Spleen (tissue), 11 donors: ENCODE measurements at regions not wholly inside any gene's neighbourhood (a gene's known extent, or its start where the extent isn't known, plus 50 kb on each side); places are given as distances from the start of the nearest gene placed in this dataset.

ENCODE experiments used
- DNase-seq: peaks from one replicate; pipeline ENCODE4 v3.0.0-alpha.2; 2020
- H3K27ac ChIP-seq, 8 donors: fragments of 200-600 bp; sonication (generic) in 7 of 8; 1 replicate in 4 of 8; 2 replicates in 4 of 8; pipeline versions ENCODE4 v1.5.0 to v1.8.0; 2016 to 2021; ENCODE audit warnings: inconsistent platforms in 4 of 8, mild to moderate bottlenecking in 4 of 8, moderate library complexity in 1 of 8
- H3K27me3 ChIP-seq, 7 donors: fragments of 200-600 bp; sonication (generic) in 6 of 7; replicated peaks in 1 of 7; 1 replicate in 4 of 7; 2 replicates in 3 of 7; pipeline versions ENCODE4 v1.5.0 to v1.8.0; 2016 to 2021; ENCODE audit warnings: inconsistent platforms in 3 of 7, mild to moderate bottlenecking in 1 of 7
- H3K36me3 ChIP-seq, 6 donors: fragments of 200-600 bp; sonication (generic) in 5 of 6; 1 replicate in 4 of 6; 2 replicates in 2 of 6; pipeline versions ENCODE4 v1.5.0 to v1.8.0; 2016 to 2021; ENCODE audit warnings: inconsistent platforms in 2 of 6
- H3K4me1 ChIP-seq, 6 donors: fragments of 200-600 bp; sonication (generic) in 5 of 6; 1 replicate in 3 of 6; 2 replicates in 3 of 6; pipeline versions ENCODE4 v1.5.0 to v1.8.0; 2016 to 2021; ENCODE audit warnings: inconsistent platforms in 3 of 6
- H3K4me3 ChIP-seq, 8 donors: fragments of 200-600 bp; sonication (generic) in 7 of 8; 1 replicate in 4 of 8; 2 replicates in 4 of 8; pipeline versions ENCODE4 v1.5.0 to v1.8.0; 2016 to 2021; ENCODE audit warnings: inconsistent platforms in 4 of 8, mild to moderate bottlenecking in 4 of 8, moderate library complexity in 2 of 8
- H3K9me3 ChIP-seq, 8 donors: fragments of 200-600 bp; sonication (generic) in 7 of 8; 1 replicate in 4 of 8; 2 replicates in 4 of 8; pipeline versions ENCODE4 v1.5.0 to v1.8.0; 2016 to 2021; ENCODE audit warnings: inconsistent platforms in 4 of 8
- POLR2A ChIP-seq, 3 donors: fragments of 450-650 bp; IDR thresholded peaks; one replicate each; pipeline ENCODE4 v1.5.1; 2017; ENCODE audit warnings: antibody characterized with exemption in 3 of 3, mild to moderate bottlenecking in 1 of 3
- POLR2AphosphoS5 ChIP-seq, 3 donors: sonication (generic); formaldehyde crosslinking; IDR thresholded peaks; one replicate each; pipeline ENCODE4 v1.5.1; 2017; ENCODE audit warnings: antibody characterized with exemption in 3 of 3
- WGBS, 5 donors: extraction: QIAGEN DNeasy Blood & Tissue Kit in 3 of 5; methylation state at CpG; one replicate each; pipeline versions ENCODE4 v1.1.5 to v1.1.7; 2013 to 2018; 5-methylcytosine and 5-hydroxymethylcytosine counted together
- intact Hi-C: fragments of 100-400 bp; cut with DNase I; formaldehyde crosslinking; loops from one replicate; pipeline ENCODE4 v1.15.0; 2023; ENCODE audit warnings: low total_unique reads
- TF ChIP-seq, protein P1 (sequence below), 11 experiments: fragments of 200-600 bp in 7 of 11; fragments of 450-650 bp in 4 of 11; sonication (generic) in 4 of 11; IDR thresholded peaks in 8 of 11; conservative IDR thresholded peaks in 3 of 11; 1 replicate in 7 of 11; 2 replicates in 4 of 11; pipeline versions ENCODE4 v1.4.0 to v1.8.0; 2016 to 2021; ENCODE audit warnings: antibody characterized with exemption in 11 of 11, inconsistent platforms in 4 of 11, mild to moderate bottlenecking in 1 of 11
- donor health status: healthy with polysubstance abuse.
- donor health status: DM: no; HTN: no; CAD: no; lungs with moderate emphysema.
- donor health status: DM: no; HTN: no; CAD: no.
- donor health status: Bipolar disorder and iron deficiency.
- donor health status: healthy.
- donor health status: DM: no; HTN: no; CAD: no.
- donor health status: DM: yes; HTN: yes; CAD: no.

DNA sequence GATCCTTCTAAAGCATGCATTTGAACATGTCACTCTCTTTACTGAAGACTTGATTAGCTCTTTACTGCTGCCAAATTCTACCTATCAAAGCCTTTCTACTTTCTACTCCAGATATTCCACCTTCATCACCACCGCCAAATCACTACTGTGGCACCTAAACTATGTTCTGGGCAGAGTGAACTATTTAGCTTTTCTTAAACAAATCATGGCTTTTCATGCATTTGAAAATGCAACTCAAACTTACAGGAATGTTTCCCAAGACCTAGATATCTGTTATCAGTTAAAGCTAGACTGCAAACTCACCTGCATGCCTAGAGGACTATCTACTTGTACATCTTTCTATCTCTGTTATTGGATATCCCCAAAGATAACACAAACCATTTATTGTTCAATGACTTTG lies 109.3 kb downstream of the MAFB start:
- WGBS, 5 donors, result 93 to 97% (median 96%) methylated on average over 1 of the region's 1 CpG

GRCh38 chr20:40578961-40579360 lies 110.1 kb downstream of the MAFB start:
- peaks cover 0 to 20% (median 7%) of the 10 kb centered on the region in 6 donors for H3K4me1 ChIP-seq
- intact Hi-C loops, result no loop called here
- WGBS, 5 donors, result 59 to 73% (median 68%) methylated on average over 4 of the region's 4 CpGs
- no peaks in the 10 kb centered on the region for H3K9me3 ChIP-seq
- TF ChIP-seq POLR2AphosphoS5 (IDR thresholded peaks at IDR 0.05) (no peak), POLR2A (IDR thresholded peaks at IDR 0.05) (no peak)
- TF ChIP-seq, protein P1, sequence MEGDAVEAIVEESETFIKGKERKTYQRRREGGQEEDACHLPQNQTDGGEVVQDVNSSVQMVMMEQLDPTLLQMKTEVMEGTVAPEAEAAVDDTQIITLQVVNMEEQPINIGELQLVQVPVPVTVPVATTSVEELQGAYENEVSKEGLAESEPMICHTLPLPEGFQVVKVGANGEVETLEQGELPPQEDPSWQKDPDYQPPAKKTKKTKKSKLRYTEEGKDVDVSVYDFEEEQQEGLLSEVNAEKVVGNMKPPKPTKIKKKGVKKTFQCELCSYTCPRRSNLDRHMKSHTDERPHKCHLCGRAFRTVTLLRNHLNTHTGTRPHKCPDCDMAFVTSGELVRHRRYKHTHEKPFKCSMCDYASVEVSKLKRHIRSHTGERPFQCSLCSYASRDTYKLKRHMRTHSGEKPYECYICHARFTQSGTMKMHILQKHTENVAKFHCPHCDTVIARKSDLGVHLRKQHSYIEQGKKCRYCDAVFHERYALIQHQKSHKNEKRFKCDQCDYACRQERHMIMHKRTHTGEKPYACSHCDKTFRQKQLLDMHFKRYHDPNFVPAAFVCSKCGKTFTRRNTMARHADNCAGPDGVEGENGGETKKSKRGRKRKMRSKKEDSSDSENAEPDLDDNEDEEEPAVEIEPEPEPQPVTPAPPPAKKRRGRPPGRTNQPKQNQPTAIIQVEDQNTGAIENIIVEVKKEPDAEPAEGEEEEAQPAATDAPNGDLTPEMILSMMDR (IDR thresholded peaks at IDR 0.05 in 8 of 11, conservative IDR thresholded peaks at IDR 0.05 in 3 of 11), result no peak
- no peak for DNase-seq
- H3K27ac ChIP-seq, result no peak overlapping the region
- H3K27me3 ChIP-seq, result no peaks in the 10 kb centered on the region
- H3K4me3 ChIP-seq, result no peak overlapping the region
- no peaks in the 10 kb centered on the region for H3K36me3 ChIP-seq

More for the DNA sequence above, 109.3 kb downstream of the MAFB start:
- TF ChIP-seq, protein P1 (IDR thresholded peaks at IDR 0.05 in 8 of 11, conservative IDR thresholded peaks at IDR 0.05 in 3 of 11), result no peak
- no peak for TF ChIP-seq POLR2AphosphoS5 (IDR thresholded peaks at IDR 0.05)
- TF ChIP-seq POLR2A (IDR thresholded peaks at IDR 0.05), result no peak
- intact Hi-C loops, result no loop called here
- Histone ChIP-seq H3K9me3 (no peaks in the 10 kb centered on the region), H3K4me1 (peaks cover 0 to 24% (median 8%) of the 10 kb centered on the region in 6 donors), H3K27me3 (no peaks in the 10 kb centered on the region), H3K36me3 (no peaks in the 10 kb centered on the region), H3K4me3 (no peak overlapping the region), H3K27ac (no peak overlapping the region)
- DNase-seq, result no peak

GRCh38 chr20:40575851-40576250 lies 113.2 kb downstream of the MAFB start:
- H3K27ac ChIP-seq, result no peak overlapping the region
- no peak for TF ChIP-seq POLR2A (IDR thresholded peaks at IDR 0.05)
- TF ChIP-seq, protein P1 (IDR thresholded peaks at IDR 0.05 in 8 of 11, conservative IDR thresholded peaks at IDR 0.05 in 3 of 11), result no peak
- no peak for TF ChIP-seq POLR2AphosphoS5 (IDR thresholded peaks at IDR 0.05)
- no peaks in the 10 kb centered on the region for H3K9me3 ChIP-seq
- no peaks in the 10 kb centered on the region for H3K36me3 ChIP-seq
- no peak overlapping the region for H3K4me3 ChIP-seq
- intact Hi-C loops, result no loop called here
- no peaks in the 10 kb centered on the region for H3K27me3 ChIP-seq
- H3K4me1 ChIP-seq, result peaks cover 0 to 19% (median 8%) of the 10 kb centered on the region in 6 donors
- DNase-seq, result no peak
- 15 to 38% (median 23%) methylated on average over 3 to 4 of the region's 4 CpGs for WGBS, 5 donors

GRCh38 chr20:40572251-40572650 lies 116.8 kb downstream of the MAFB start:
- no peaks in the 10 kb centered on the region for H3K27me3 ChIP-seq
- H3K4me3 ChIP-seq, result peak overlapping the region in 1 of 8 donors; percentile 12
- WGBS, 5 donors, result 66 to 85% (median 71%) methylated on average over 1 of the region's 1 CpG
- TF ChIP-seq, protein P1 (IDR thresholded peaks at IDR 0.05 in 8 of 11, conservative IDR thresholded peaks at IDR 0.05 in 3 of 11), result no peak
- TF ChIP-seq POLR2A (IDR thresholded peaks at IDR 0.05), result no peak
- no peak for TF ChIP-seq POLR2AphosphoS5 (IDR thresholded peaks at IDR 0.05)
- no peaks in the 10 kb centered on the region for H3K9me3 ChIP-seq
- peaks cover 0 to 20% (median 9%) of the 10 kb centered on the region in 6 donors for H3K4me1 ChIP-seq
- intact Hi-C loops, result no loop called here
- H3K27ac ChIP-seq, result peak overlapping the region in 7 of 8 donors; percentile 36 to 83 (median 72)
- no peaks in the 10 kb centered on the region for H3K36me3 ChIP-seq
- DNase-seq, result no peak
